IMR-90 (cell line): ENCODE measurements at regions not wholly inside any gene's neighbourhood (a gene's known extent, or its start where the extent isn't known, plus 50 kb on each side); places are given as distances from the start of the nearest gene placed in this dataset.

Source experiments
- ATAC-seq: fragments of 200-7000 bp; cut with Tn5 transposase; 2 replicates; pipeline ENCODE4 v1.9.1; 2020; ENCODE audit warnings: low read depth, mild to moderate bottlenecking, moderate library complexity
- BruUV-seq: library from RNA; stranded (reverse); fragments of 400-500 nt; replicated peaks from 2 replicates; lab custom pipeline; 2021; lab: Mats Ljungman, UMichigan
- CTCF ChIA-PET: fragments of 300-600 bp; formaldehyde crosslinking; extraction: SDS; loops from one replicate; lab custom pipeline; 2021; ENCODE audit warnings: antibody characterized with exemption; lab: Yijun Ruan, JAX
- POLR2A ChIA-PET: fragments of 300-600 bp; sonication (Branson Sonifier 250); formaldehyde crosslinking; loops from one replicate; lab custom pipeline; 2022; ENCODE audit warnings: antibody characterized with exemption; ENCODE audit not compliant: unreplicated experiment; lab: Charles Lee
- DNase-seq: peaks from one replicate; pipeline ENCODE4 v3.0.0; 2013
- H2AFZ ChIP-seq: replicated peaks from 2 replicates; pipeline ENCODE3; 2013; ENCODE audit warnings: low read length, mild to moderate bottlenecking; ENCODE audit not compliant: poor library complexity
- H2AK5ac ChIP-seq: 2 replicates; pipeline ENCODE4 v1.6.1; 2013; ENCODE audit warnings: low read depth, low read length, inconsistent platforms
- H2AK9ac ChIP-seq: replicated peaks from 2 replicates; pipeline ENCODE3; 2013; ENCODE audit warnings: mild to moderate bottlenecking, low read depth, low read length, moderate library complexity; ENCODE audit not compliant: poor library complexity
- H2BK120ac ChIP-seq: 2 replicates; pipeline ENCODE4 v1.6.1; 2013; ENCODE audit warnings: low read depth, low read length, inconsistent platforms
- H2BK15ac ChIP-seq: 3 replicates; pipeline ENCODE4 v1.6.1; 2013; ENCODE audit warnings: low read depth, low read length, inconsistent platforms
- H2BK20ac ChIP-seq: 2 replicates; pipeline ENCODE4 v1.6.1; 2013; ENCODE audit warnings: low read depth, mild to moderate bottlenecking, inconsistent platforms, low read length, moderate library complexity
- H2BK5ac ChIP-seq: 2 replicates; pipeline ENCODE4 v1.6.1; 2013; ENCODE audit warnings: mild to moderate bottlenecking, low read depth, low read length, inconsistent platforms; ENCODE audit not compliant: poor library complexity, severe bottlenecking
- H3K14ac ChIP-seq: replicated peaks from 2 replicates; pipeline ENCODE4 v1.6.1; 2013; ENCODE audit warnings: low read depth, low read length, inconsistent platforms
- H3K18ac ChIP-seq: 2 replicates; pipeline ENCODE4 v1.6.1; 2013; ENCODE audit warnings: low read depth, low read length, control low read depth
- H3K23ac ChIP-seq: 2 replicates; pipeline ENCODE4 v1.6.1; 2013; ENCODE audit warnings: low read depth, low read length, inconsistent platforms
- H3K27ac ChIP-seq: 2 replicates; pipeline ENCODE4 v1.5.1; 2013; ENCODE audit warnings: mild to moderate bottlenecking, control low read depth, low read length; ENCODE audit not compliant: insufficient read depth
- H3K27me3 ChIP-seq: 2 replicates; pipeline ENCODE4 v1.6.1; 2013; ENCODE audit warnings: low read length; ENCODE audit not compliant: control insufficient read depth, insufficient read depth
- H3K36me3 ChIP-seq: 2 replicates; pipeline ENCODE4 v1.6.1; 2013; ENCODE audit warnings: low read length, mixed read lengths; ENCODE audit not compliant: control insufficient read depth, insufficient read depth
- H3K4ac ChIP-seq: 2 replicates; pipeline ENCODE4 v1.6.1; 2013; ENCODE audit warnings: low read depth, low read length, inconsistent platforms
- H3K4me1 ChIP-seq: 2 replicates; pipeline ENCODE4 v1.6.1; 2013; ENCODE audit warnings: low read length, mixed read lengths; ENCODE audit not compliant: control insufficient read depth, insufficient read depth
- H3K4me2 ChIP-seq: 2 replicates; pipeline ENCODE4 v1.6.1; 2013; ENCODE audit warnings: low read depth, mild to moderate bottlenecking, control low read depth, low read length, moderate library complexity
- H3K4me3 ChIP-seq: 2 replicates; pipeline ENCODE4 v1.5.1; 2013; ENCODE audit warnings: low read depth, mild to moderate bottlenecking, control low read depth, low read length, moderate library complexity; ENCODE audit not compliant: insufficient read depth
- H3K56ac ChIP-seq: 2 replicates; pipeline ENCODE4 v1.6.1; 2013; ENCODE audit warnings: low read length, inconsistent platforms; ENCODE audit not compliant: insufficient read depth; ENCODE audit errors: extremely low read depth
- H3K79me1 ChIP-seq, 2 experiments: 2 replicates each; pipeline ENCODE4 v1.6.1; 2013; ENCODE audit warnings: low read length in 2 of 2, inconsistent platforms in 1 of 2, low read depth in 1 of 2
- H3K9ac ChIP-seq: 2 replicates; pipeline ENCODE4 v1.6.1; 2013; ENCODE audit warnings: low read depth, low read length, control low read depth
- H3K9me1 ChIP-seq: 2 replicates; pipeline ENCODE4 v1.6.1; 2013; ENCODE audit warnings: low read length, inconsistent platforms; ENCODE audit not compliant: insufficient read depth
- H3K9me3 ChIP-seq: 2 replicates; pipeline ENCODE4 v1.6.1; 2013; ENCODE audit warnings: low read length; ENCODE audit not compliant: control insufficient read depth, insufficient read depth
- H4K20me1 ChIP-seq: 2 replicates; pipeline ENCODE4 v1.6.1; 2013; ENCODE audit warnings: low read length, inconsistent platforms; ENCODE audit not compliant: insufficient read depth
- H4K5ac ChIP-seq: 2 replicates; pipeline ENCODE4 v1.6.1; 2013; ENCODE audit warnings: mild to moderate bottlenecking, low read depth, low read length, control low read depth
- H4K8ac ChIP-seq, 2 experiments: 2 replicates each; pipeline ENCODE4 v1.6.1; 2013; ENCODE audit warnings: low read depth in 2 of 2, low read length in 2 of 2, control low read depth in 1 of 2, inconsistent platforms in 1 of 2
- H4K91ac ChIP-seq: 2 replicates; pipeline ENCODE4 v1.6.1; 2013; ENCODE audit warnings: low read depth, low read length, inconsistent platforms; ENCODE audit not compliant: insufficient read depth
- MXI1 ChIP-seq: IDR thresholded peaks from 2 replicates; pipeline ENCODE4 v1.6.1; 2012; ENCODE audit warnings: low read depth, mild to moderate bottlenecking, low read length, moderate library complexity, borderline replicate concordance
- NFE2L2 ChIP-seq: fragments of 150-350 bp; IDR thresholded peaks from 2 replicates; pipeline ENCODE4 v1.6.1; 2016; ENCODE audit warnings: low read depth, mild to moderate bottlenecking, low read length
- POLR2A ChIP-seq: IDR thresholded peaks from 2 replicates; pipeline ENCODE4 v1.6.1; 2012; ENCODE audit warnings: mild to moderate bottlenecking, low read depth, low read length
- RCOR1 ChIP-seq: IDR thresholded peaks from 2 replicates; pipeline ENCODE4 v1.6.1; 2012; ENCODE audit warnings: mild to moderate bottlenecking, low read length, improper control_type of control experiment; ENCODE audit not compliant: insufficient replicate concordance
- SMC3 ChIP-seq: fragments of 150-350 bp; IDR thresholded peaks from 2 replicates; pipeline ENCODE4 v1.6.1; 2016; ENCODE audit warnings: low read depth, mild to moderate bottlenecking, antibody characterized with exemption, low read length, moderate library complexity
- WGBS, 2 experiments: methylation state at CpG; one replicate each; pipeline versions ENCODE4 v1.1.5 to v1.1.7; 2013; ENCODE audit warnings: missing lambda C conversion rate in 2 of 2; ENCODE audit not compliant: insufficient read length in 1 of 2; ENCODE audit errors: extremely low coverage in 2 of 2; 5-methylcytosine and 5-hydroxymethylcytosine counted together
- dilution Hi-C: fragments of 300-500 bp; cut with HindIII; formaldehyde crosslinking; loops from one replicate; pipeline ENCODE4 v1.14.3; 2018; ENCODE audit warnings: low sequenced_read_pairs; ENCODE audit not compliant: unreplicated experiment
- in situ Hi-C: fragments of 300-500 bp; cut with MboI; formaldehyde crosslinking; loops from 3 replicates; pipeline ENCODE4 v1.14.3; 2019; ENCODE audit warnings: low sequenced_read_pairs, inconsistent platforms, mixed read lengths
- intact Hi-C: fragments of 100-400 bp; cut with micrococcal nuclease; formaldehyde crosslinking; loops from 2 replicates; pipeline ENCODE4 v1.10.0; 2022
- TF ChIP-seq, protein P1 (sequence below): fragments of 150-350 bp; IDR thresholded peaks from 2 replicates; pipeline ENCODE4 v1.6.1; 2017; ENCODE audit warnings: mild to moderate bottlenecking, antibody characterized with exemption, low read length, low read depth
- TF ChIP-seq, protein P2 (sequence below): fragments of 150-350 bp; IDR thresholded peaks from 2 replicates; pipeline ENCODE4 v1.6.1; 2016; ENCODE audit warnings: low read depth, mild to moderate bottlenecking, low read length, moderate library complexity, borderline replicate concordance

DNA sequence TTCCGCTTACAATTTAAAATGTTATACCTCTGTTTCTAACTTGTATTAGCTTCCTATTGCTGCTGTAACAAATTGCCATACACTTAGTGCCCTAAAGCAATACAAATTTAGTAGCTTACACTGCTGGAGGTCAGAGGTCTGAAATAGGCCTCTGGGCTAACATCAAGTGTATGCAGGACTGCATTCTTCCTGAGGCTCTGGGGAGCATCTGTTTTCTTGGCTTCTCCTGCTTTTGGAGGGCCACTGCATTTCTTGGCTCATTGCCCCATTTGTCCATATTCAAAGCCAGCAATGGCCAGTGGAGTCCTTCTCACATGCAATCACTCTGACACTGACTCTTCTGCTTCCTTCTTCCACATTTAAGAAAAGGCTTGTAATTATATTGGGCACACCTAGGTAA lies 639.8 kb upstream of the INTU start:
- CTCF ChIA-PET: no interaction called here
- in situ Hi-C loops (no loop called here), dilution Hi-C loops (no loop called here), intact Hi-C loops (no loop called here)
- no peak overlapping the region for H3K27ac ChIP-seq
- no peaks in the 10 kb centered on the region for H3K79me1 ChIP-seq
- no peak for ATAC-seq
- H2BK5ac ChIP-seq: no peak overlapping the region
- no peak overlapping the region for H3K4ac ChIP-seq
- H4K20me1 ChIP-seq: no peaks in the 10 kb centered on the region
- DNase-seq: no peak
- no peak overlapping the region for H3K4me3 ChIP-seq
- no peak overlapping the region for H2BK120ac ChIP-seq
- no peak overlapping the region for H4K8ac ChIP-seq
- no peak for TF ChIP-seq SMC3
- TF ChIP-seq, protein P1, sequence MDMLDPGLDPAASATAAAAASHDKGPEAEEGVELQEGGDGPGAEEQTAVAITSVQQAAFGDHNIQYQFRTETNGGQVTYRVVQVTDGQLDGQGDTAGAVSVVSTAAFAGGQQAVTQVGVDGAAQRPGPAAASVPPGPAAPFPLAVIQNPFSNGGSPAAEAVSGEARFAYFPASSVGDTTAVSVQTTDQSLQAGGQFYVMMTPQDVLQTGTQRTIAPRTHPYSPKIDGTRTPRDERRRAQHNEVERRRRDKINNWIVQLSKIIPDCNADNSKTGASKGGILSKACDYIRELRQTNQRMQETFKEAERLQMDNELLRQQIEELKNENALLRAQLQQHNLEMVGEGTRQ: no peak
- no peak for TF ChIP-seq POLR2A
- TF ChIP-seq NFE2L2: no peak
- no peak for TF ChIP-seq MXI1
- TF ChIP-seq RCOR1: no peak
- TF ChIP-seq, protein P2, sequence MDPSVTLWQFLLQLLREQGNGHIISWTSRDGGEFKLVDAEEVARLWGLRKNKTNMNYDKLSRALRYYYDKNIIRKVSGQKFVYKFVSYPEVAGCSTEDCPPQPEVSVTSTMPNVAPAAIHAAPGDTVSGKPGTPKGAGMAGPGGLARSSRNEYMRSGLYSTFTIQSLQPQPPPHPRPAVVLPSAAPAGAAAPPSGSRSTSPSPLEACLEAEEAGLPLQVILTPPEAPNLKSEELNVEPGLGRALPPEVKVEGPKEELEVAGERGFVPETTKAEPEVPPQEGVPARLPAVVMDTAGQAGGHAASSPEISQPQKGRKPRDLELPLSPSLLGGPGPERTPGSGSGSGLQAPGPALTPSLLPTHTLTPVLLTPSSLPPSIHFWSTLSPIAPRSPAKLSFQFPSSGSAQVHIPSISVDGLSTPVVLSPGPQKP: no peak
- no peaks in the 10 kb centered on the region for H3K27me3 ChIP-seq
- H2AK9ac ChIP-seq: no peak overlapping the region
- no peak overlapping the region for H2BK20ac ChIP-seq
- no peak overlapping the region for H3K23ac ChIP-seq
- H3K9me3 ChIP-seq: no peaks in the 10 kb centered on the region
- POLR2A ChIA-PET: no interaction called here
- no peak overlapping the region for H4K91ac ChIP-seq
- H3K14ac ChIP-seq: no peak overlapping the region
- no peak overlapping the region for H4K5ac ChIP-seq
- no peak overlapping the region for H2AFZ ChIP-seq
- no peak overlapping the region for H2BK15ac ChIP-seq
- no TSS peak for BruUV-seq
- no peak overlapping the region for H2AK5ac ChIP-seq
- WGBS, 2 experiments: 100% methylated on average over 1 of the region's 1 CpG; no CpG with 5 or more reads in 1 of the 2 experiments
- H3K36me3 ChIP-seq: no peaks in the 10 kb centered on the region
- no peak overlapping the region for H3K4me2 ChIP-seq
- no peak overlapping the region for H3K9ac ChIP-seq
- no peak overlapping the region for H3K18ac ChIP-seq
- H3K4me1 ChIP-seq: peaks cover 2% of the 10 kb centered on the region; the same call in 1 of the 2 replicates
- no peaks in the 10 kb centered on the region for H3K9me1 ChIP-seq
- no peak overlapping the region for H3K56ac ChIP-seq
